HL-60 (cell line): ENCODE measurements at regions not wholly inside any gene's neighbourhood (a gene's known extent, or its start where the extent isn't known, plus 50 kb on each side); places are given as distances from the start of the nearest gene placed in this dataset.

ENCODE experiments used
- DNase-seq, 2 experiments: peaks; one replicate each; pipeline ENCODE4 v3.0.0-alpha.2; 2010 to 2020; ENCODE audit warnings: low read depth in 1 of 2, low spot score in 1 of 2
- H3K27ac ChIP-seq: fragments of 250-450 bp; sonication (Bioruptor Pico); replicated peaks from 2 replicates; pipeline ENCODE4 v1.5.1; 2020; ENCODE audit warnings: mild to moderate bottlenecking, moderate library complexity
- H3K27me3 ChIP-seq: fragments of 250-450 bp; sonication (Bioruptor Pico); 2 replicates; pipeline ENCODE4 v1.5.1; 2021; ENCODE audit warnings: mild to moderate bottlenecking, moderate library complexity; ENCODE audit not compliant: insufficient read depth, poor library complexity, severe bottlenecking
- H3K4me3 ChIP-seq: replicated peaks from 2 replicates; pipeline ENCODE4 v1.5.1; 2011; ENCODE audit warnings: mild to moderate bottlenecking, control low read depth, low read length; ENCODE audit not compliant: insufficient read depth
- CTCF ChIP-seq: IDR thresholded peaks from one replicate; pipeline ENCODE4 v1.5.1; 2011; ENCODE audit warnings: low read length, control low read depth, inconsistent platforms; ENCODE audit not compliant: insufficient read depth
- GABPA ChIP-seq: IDR thresholded peaks from 2 replicates; pipeline ENCODE4 v1.6.1; 2012; ENCODE audit warnings: low read depth
- POLR2AphosphoS5 ChIP-seq: IDR thresholded peaks from 2 replicates; pipeline ENCODE4 v1.6.1; 2012; ENCODE audit warnings: low read depth
- REST ChIP-seq: IDR thresholded peaks from 2 replicates; pipeline ENCODE4 v1.6.1; 2012; ENCODE audit warnings: low read depth; ENCODE audit not compliant: insufficient replicate concordance
- SPI1 ChIP-seq: IDR thresholded peaks from 2 replicates; pipeline ENCODE4 v1.6.1; 2012; ENCODE audit warnings: low read depth, mild to moderate bottlenecking, borderline replicate concordance

- TF ChIP-seq CTCF (no peak), REST (no peak), POLR2AphosphoS5 (no peak), SPI1 (no peak), GABPA (no peak)
- Histone ChIP-seq H3K27ac (no peak overlapping the region), H3K4me3 (no peak overlapping the region), H3K27me3 (no peaks in the 10 kb centered on the region)
- no peak for DNase-seq
Measured at GRCh38 chr16:13331918-13332317, 430.5 kb downstream of the SHISA9 start.

GRCh38 chr16:13332713-13333255 lies 431.4 kb downstream of the SHISA9 start:
- DNase-seq: no peak
- Histone ChIP-seq H3K27ac (no peak overlapping the region), H3K27me3 (no peaks in the 10 kb centered on the region), H3K4me3 (no peak overlapping the region)
- TF ChIP-seq GABPA: no peak
- TF ChIP-seq REST: no peak

GRCh38 chr16:13333336-13333735 lies 431.9 kb downstream of the SHISA9 start:
- Histone ChIP-seq H3K27ac (no peak overlapping the region), H3K27me3 (no peaks in the 10 kb centered on the region), H3K4me3 (no peak overlapping the region)
- DNase-seq: no peak
- TF ChIP-seq GABPA (no peak), SPI1 (no peak), REST (no peak), CTCF (no peak), POLR2AphosphoS5 (no peak)

GRCh38 chr16:13335879-13336278 lies 434.5 kb downstream of the SHISA9 start:
- no peak for DNase-seq
- Histone ChIP-seq H3K27me3 (no peaks in the 10 kb centered on the region), H3K4me3 (no peak overlapping the region), H3K27ac (no peak overlapping the region)
- TF ChIP-seq CTCF (no peak), REST (no peak), GABPA (no peak), SPI1 (no peak), POLR2AphosphoS5 (no peak)
